HuH-7.5 (cell line): ENCODE measurements at regions not wholly inside any gene's neighbourhood (a gene's known extent, or its start where the extent isn't known, plus 50 kb on each side); places are given as distances from the start of the nearest gene placed in this dataset.

Experiments
- DNase-seq: peaks from one replicate; pipeline ENCODE4 v3.0.0; 2011; ENCODE audit warnings: low spot score

- no peak for DNase-seq
These were observed 64.3 kb upstream of the RNU6ATAC start for GRCh38 chr9:134228649-134229048.

GRCh38 chr9:134229466-134230091 lies 65.2 kb upstream of the RNU6ATAC start:
- DNase-seq, result no peak

GRCh38 chr9:134230092-134230941 lies 66.0 kb upstream of the RNU6ATAC start:
- DNase-seq, result no peak

GRCh38 chr9:134230942-134231325 lies 66.6 kb upstream of the RNU6ATAC start:
- DNase-seq, result no peak

- DNase-seq, result no peak
These were observed 67.0 kb upstream of the RNU6ATAC start for GRCh38 chr9:134231330-134231745.

- no peak for DNase-seq
These were observed 67.4 kb upstream of the RNU6ATAC start for GRCh38 chr9:134231767-134232166.

- DNase-seq, result no peak
These were observed 68.7 kb upstream of the RNU6ATAC start for GRCh38 chr9:134233022-134233421.

GRCh38 chr9:134234001-134234660 lies 69.8 kb upstream of the RNU6ATAC start:
- no peak for DNase-seq

GRCh38 chr9:134234687-134235359 lies 70.5 kb upstream of the RNU6ATAC start:
- no peak for DNase-seq

- DNase-seq, result no peak
These were observed 71.0 kb upstream of the RNU6ATAC start for GRCh38 chr9:134235366-134235765.

- DNase-seq, result no peak
These were observed 71.6 kb upstream of the RNU6ATAC start for GRCh38 chr9:134236001-134236421.

- DNase-seq, result no peak
These were observed 72.7 kb upstream of the RNU6ATAC start for GRCh38 chr9:134236935-134237629.

- no peak for DNase-seq
These were observed 73.4 kb upstream of the RNU6ATAC start for GRCh38 chr9:134237630-134238265.

GRCh38 chr9:134239130-134239903 lies 75.0 kb upstream of the RNU6ATAC start:
- DNase-seq, result no peak

- DNase-seq, result no peak
These were observed 75.6 kb upstream of the RNU6ATAC start for GRCh38 chr9:134239939-134240338.

GRCh38 chr9:134240361-134240760 lies 76.0 kb upstream of the RNU6ATAC start:
- no peak for DNase-seq

GRCh38 chr9:134242706-134243105 lies 78.3 kb upstream of the RNU6ATAC start:
- DNase-seq, result no peak

GRCh38 chr9:134243778-134244467 lies 79.6 kb upstream of the RNU6ATAC start:
- no peak for DNase-seq

GRCh38 chr9:134245179-134245578 lies 80.8 kb upstream of the RNU6ATAC start:
- DNase-seq, result no peak
